ENCODE measurements at regions not wholly inside any gene's neighbourhood (a gene's known extent, or its start where the extent isn't known, plus 50 kb on each side); places are given as distances from the start of the nearest gene placed in this dataset.

GRCh38 chr5:24747327-24747726 is 102.5 kb upstream of the CDH10 start:
- peaks cover 4% of the 10 kb centered on the region for H3K9me3 Mint-ChIP-seq (ENCODE audit: low read depth)
- no peak overlapping the region for H3K27ac Mint-ChIP-seq
- no peaks in the 10 kb centered on the region for H3K36me3 Mint-ChIP-seq (ENCODE audit: insufficient read depth)

DNA sequence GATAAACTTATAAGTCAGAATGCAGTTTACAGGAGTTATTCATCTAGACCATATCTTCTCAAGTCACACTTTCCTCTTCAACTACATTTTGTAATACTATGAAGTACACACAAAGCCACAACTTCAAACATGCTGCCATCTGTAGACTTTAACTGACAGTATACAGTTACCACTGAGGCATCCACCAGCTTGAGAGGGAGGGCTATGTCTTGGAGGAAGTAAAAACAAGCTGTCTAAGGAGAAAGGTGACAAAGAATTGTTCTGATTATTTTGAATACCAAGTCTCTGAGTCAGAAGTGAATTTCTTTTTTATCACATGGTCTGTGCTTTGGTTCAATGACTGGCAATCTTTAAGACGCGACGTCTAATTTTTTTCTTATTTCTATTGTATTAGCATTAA is 97.6 kb upstream of the CDH10 start:
- peaks cover 4% of the 10 kb centered on the region for H3K9me3 Mint-ChIP-seq (ENCODE audit: low read depth)
- no peak overlapping the region for H3K27ac Mint-ChIP-seq
- H3K4me1 Mint-ChIP-seq (ENCODE audit: low read depth) = no peaks in the 10 kb centered on the region
- H3K4me3 Mint-ChIP-seq (ENCODE audit: low read depth) = no peak overlapping the region
- no peaks in the 10 kb centered on the region for H3K36me3 Mint-ChIP-seq (ENCODE audit: insufficient read depth)
- no peak for TF ChIP-seq CTCF (IDR thresholded peaks at IDR 0.05; ENCODE audit: unreplicated experiment)
- H3K27me3 Mint-ChIP-seq = no peaks in the 10 kb centered on the region
- DNase-seq (ENCODE audit: low spot score, unreplicated experiment) = no peak

More at GRCh38 chr5:24747327-24747726, 102.5 kb upstream of the CDH10 start:
- no peak for TF ChIP-seq CTCF (IDR thresholded peaks at IDR 0.05; ENCODE audit: unreplicated experiment)
- Mint-ChIP-seq H3K4me3 (ENCODE audit: low read depth) (no peak overlapping the region), H3K27me3 (no peaks in the 10 kb centered on the region), H3K4me1 (ENCODE audit: low read depth) (no peaks in the 10 kb centered on the region)
- DNase-seq (ENCODE audit: low spot score, unreplicated experiment) = no peak

GRCh38 chr5:24737163-24737562 is 92.4 kb upstream of the CDH10 start:
- Mint-ChIP-seq H3K27me3 (no peaks in the 10 kb centered on the region), H3K4me1 (ENCODE audit: low read depth) (no peaks in the 10 kb centered on the region), H3K36me3 (ENCODE audit: insufficient read depth) (no peaks in the 10 kb centered on the region), H3K27ac (no peak overlapping the region), H3K4me3 (ENCODE audit: low read depth) (no peak overlapping the region), H3K9me3 (ENCODE audit: low read depth) (no peaks in the 10 kb centered on the region)
- no peak for TF ChIP-seq CTCF (IDR thresholded peaks at IDR 0.05; ENCODE audit: unreplicated experiment)
- no peak for DNase-seq (ENCODE audit: low spot score, unreplicated experiment)

GRCh38 chr5:24735284-24735683 is 90.5 kb upstream of the CDH10 start:
- Mint-ChIP-seq H3K4me3 (ENCODE audit: low read depth) (no peak overlapping the region), H3K27me3 (no peaks in the 10 kb centered on the region), H3K4me1 (ENCODE audit: low read depth) (no peaks in the 10 kb centered on the region), H3K27ac (no peak overlapping the region), H3K36me3 (ENCODE audit: insufficient read depth) (no peaks in the 10 kb centered on the region), H3K9me3 (ENCODE audit: low read depth) (no peaks in the 10 kb centered on the region)
- DNase-seq (ENCODE audit: low spot score, unreplicated experiment) = no peak
- no peak for TF ChIP-seq CTCF (IDR thresholded peaks at IDR 0.05; ENCODE audit: unreplicated experiment)

DNA sequence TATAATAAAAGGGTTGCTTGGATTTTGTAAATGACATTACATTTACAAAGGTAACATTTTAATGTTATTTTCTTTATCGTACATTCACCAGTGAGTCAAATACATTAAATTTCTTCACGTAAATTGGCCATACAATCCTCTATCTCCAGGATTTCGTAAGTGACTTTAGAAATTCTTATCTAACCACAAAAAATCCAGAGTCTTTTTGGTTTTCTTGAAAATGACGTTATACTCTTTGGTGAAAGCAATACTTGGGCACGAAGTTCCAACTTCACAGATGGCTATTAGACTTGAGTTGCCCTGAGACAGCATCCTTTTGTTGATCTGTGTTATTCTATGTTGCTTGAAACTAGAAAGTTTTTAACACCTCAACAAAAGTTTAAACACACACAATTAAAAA is 87.4 kb upstream of the CDH10 start:
- H3K4me1 Mint-ChIP-seq (ENCODE audit: low read depth) = no peaks in the 10 kb centered on the region
- no peak overlapping the region for H3K4me3 Mint-ChIP-seq (ENCODE audit: low read depth)
- no peaks in the 10 kb centered on the region for H3K27me3 Mint-ChIP-seq
- DNase-seq (ENCODE audit: low spot score, unreplicated experiment) = no peak
- H3K27ac Mint-ChIP-seq = no peak overlapping the region
- no peaks in the 10 kb centered on the region for H3K9me3 Mint-ChIP-seq (ENCODE audit: low read depth)
- no peaks in the 10 kb centered on the region for H3K36me3 Mint-ChIP-seq (ENCODE audit: insufficient read depth)
- TF ChIP-seq CTCF (IDR thresholded peaks at IDR 0.05; ENCODE audit: unreplicated experiment) = no peak
